Bone marrow (tissue), 2 donors: ENCODE measurements at regions not wholly inside any gene's neighbourhood (a gene's known extent, or its start where the extent isn't known, plus 50 kb on each side); places are given as distances from the start of the nearest gene placed in this dataset.

ENCODE experiments used
- DNase-seq, 2 donors: peaks; one replicate each; lab custom pipeline; 2025; lab: John Stamatoyannopoulos, UW

- no peak for DNase-seq
Observed at GRCh38 chr16:80489173-80489572, 51.6 kb upstream of the DYNLRB2 start.

- DNase-seq: no peak
Observed at GRCh38 chr16:80488167-80488566, 52.6 kb upstream of the DYNLRB2 start.

- no peak for DNase-seq
Observed at GRCh38 chr16:80480664-80481063, 60.1 kb upstream of the DYNLRB2 start.

- DNase-seq: no peak
Observed at GRCh38 chr16:80477838-80478237, 63.0 kb upstream of the DYNLRB2 start.

DNA sequence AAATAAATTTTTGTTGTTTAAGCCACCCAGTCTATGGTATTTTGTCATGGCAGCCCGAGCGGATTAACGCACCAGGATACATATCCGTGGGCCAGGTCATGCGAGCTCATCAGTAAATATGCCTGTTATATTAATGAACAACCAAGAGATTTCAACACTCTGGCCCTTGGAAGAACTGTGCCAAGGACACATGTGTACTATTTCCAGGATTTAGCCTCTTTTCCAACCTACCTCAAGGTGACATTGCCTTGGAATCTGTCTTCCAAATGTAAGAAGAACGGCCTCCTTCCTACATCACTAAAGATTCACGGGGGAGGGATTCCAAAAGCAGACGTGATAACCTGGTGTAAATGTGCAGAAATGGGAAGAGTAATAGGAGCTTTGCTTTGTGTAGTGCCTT is 72.8 kb upstream of the DYNLRB2 start:
- DNase-seq: no peak

GRCh38 chr16:80466024-80466987 is 74.5 kb upstream of the DYNLRB2 start:
- peak; percentile 1 to 28 for DNase-seq

DNA sequence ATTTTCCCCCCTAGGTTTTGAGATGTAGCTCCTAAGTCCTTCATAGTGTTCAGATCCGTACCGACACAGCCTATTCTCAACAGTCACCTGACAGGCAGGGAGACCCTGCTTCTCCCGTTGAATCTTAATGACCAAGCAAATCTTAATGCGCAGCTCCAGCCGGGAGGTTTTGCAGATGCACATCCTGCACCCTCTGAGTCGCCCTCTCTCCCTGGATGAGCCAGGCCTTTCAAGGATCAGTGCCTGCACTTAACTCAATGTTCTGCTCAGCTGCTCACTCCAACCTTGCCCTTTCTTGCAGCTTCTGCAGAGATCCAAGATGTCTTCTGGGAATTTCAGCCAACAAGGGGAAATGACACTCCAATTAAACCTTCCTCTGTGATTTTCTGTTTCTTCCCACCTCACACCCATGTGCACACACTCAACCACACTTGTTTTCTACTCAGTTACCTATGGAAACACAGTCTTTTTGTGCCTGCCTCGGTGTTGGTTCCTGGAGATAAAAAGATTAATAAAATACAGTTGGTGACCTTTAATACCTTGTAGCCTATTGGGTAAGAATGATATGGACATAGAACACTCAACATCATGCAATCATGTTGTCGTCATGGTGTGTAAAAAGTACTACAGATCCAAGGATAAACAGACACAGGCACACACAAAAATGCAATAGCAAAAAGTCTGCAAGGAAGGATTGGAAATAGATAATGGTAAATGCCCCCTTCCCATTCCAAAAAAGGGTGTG is 76.9 kb upstream of the DYNLRB2 start:
- no peak for DNase-seq

GRCh38 chr16:80463326-80463725 is 77.5 kb upstream of the DYNLRB2 start:
- DNase-seq: no peak

DNA sequence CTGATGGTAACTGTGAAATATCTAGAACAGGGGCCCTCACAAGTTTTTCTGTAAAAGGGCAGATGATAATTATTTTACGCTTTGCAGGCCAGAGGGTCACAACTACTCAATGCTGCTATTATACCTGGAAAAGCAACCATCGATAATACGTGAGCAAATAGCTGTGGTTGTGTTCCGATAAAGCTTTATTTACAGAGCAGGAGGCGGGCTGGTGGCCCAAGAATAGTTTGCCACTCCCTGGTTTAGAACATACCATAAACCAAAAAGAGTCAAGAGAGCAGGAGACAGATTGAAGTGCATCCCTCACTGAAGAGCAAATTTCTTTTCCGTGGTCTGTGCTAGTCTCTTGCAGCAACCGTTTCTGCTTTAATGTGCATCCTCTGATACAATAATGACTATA is 77.9 kb upstream of the DYNLRB2 start:
- DNase-seq: no peak

- DNase-seq: no peak
Observed at GRCh38 chr16:80460988-80461387, 79.8 kb upstream of the DYNLRB2 start.

DNA sequence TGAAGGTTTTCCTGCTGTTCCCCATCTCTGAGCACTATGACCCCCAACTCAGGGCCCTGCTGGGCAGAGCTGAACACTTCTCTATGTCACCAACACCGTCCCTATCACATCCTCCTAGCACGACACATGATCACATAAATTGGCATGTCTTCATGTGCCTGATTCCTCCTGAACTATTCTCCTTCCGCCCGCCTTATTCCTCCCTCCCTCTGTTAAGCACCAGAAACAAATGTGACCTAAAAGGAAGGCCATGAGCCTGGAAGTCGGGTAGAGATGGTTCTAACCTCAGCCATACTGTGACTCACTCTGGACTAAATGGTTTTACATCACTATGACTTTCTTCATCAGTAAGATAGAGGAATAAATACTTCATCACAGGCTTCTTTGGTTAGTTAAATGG is 80.8 kb upstream of the DYNLRB2 start:
- no peak for DNase-seq

DNA sequence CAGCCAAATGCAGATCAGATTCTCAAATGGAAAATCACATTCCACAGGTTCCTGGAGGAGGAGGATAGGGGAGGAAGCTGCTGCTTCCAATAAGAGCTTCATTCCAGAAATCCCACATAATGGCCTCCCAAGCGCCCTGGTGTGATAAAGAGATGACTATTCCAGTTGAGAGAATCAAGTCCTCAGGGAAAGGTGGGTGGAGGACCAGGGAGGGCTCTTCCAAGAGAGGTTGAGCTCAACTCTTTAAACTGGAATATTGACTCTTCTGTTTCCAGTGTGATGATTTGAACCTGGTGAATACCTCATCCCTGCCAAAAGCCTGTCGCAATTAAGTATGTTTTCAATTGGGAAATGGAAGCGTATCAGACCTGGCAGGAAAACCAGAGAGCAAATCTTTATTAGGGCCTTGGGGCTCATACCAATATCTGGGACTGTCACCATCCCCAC is 81.4 kb upstream of the DYNLRB2 start:
- DNase-seq: no peak

- no peak for DNase-seq
Observed at GRCh38 chr16:80457871-80458270, 82.9 kb upstream of the DYNLRB2 start.

GRCh38 chr16:80454802-80455201 is 86.0 kb upstream of the DYNLRB2 start:
- no peak for DNase-seq

GRCh38 chr16:80449392-80449791 is 91.4 kb upstream of the DYNLRB2 start:
- no peak for DNase-seq

- no peak for DNase-seq
Observed at GRCh38 chr16:80447241-80447640, 93.6 kb upstream of the DYNLRB2 start.

GRCh38 chr16:80442779-80443178 is 98.0 kb upstream of the DYNLRB2 start:
- no peak for DNase-seq

GRCh38 chr16:80441935-80442334 is 98.9 kb upstream of the DYNLRB2 start:
- DNase-seq: no peak

DNA sequence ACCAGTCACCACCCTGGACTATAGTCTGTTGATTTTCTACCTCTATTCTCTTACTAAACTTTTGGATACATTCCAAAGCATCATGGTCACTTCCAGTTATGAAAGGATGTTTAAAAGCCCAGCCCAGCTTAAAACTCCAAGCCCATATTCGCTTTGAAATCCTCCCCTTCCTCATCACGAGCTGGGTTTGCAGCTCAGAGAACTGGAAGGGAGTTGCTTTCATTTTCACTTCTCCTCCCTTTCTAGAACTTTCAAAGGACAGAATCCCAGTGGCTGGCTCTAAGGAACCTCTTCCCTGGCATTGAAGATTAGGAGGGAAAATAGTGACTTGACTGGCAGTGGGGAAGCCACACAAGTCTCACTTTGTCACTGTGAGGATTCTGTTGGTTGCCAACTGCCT is 100.1 kb upstream of the DYNLRB2 start:
- DNase-seq: no peak

DNA sequence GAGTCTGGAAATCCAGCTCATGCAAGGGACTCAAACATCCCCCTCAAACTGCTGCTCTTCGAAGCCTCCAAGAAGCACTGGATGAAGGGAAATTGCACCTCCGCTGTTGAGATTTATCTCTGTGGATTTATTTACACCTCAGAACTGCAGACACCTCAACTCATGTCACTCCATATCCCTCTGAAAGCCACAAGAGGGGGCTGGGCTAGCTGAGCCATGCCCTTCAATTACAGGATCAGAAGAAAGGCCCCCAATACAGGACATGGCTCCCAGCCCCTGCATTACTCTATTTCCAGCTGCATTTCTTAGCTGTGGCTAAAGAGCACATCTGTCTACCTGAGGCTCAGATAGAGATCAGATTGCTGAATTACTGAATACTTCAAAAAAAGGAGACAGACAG is 103.1 kb upstream of the DYNLRB2 start:
- no peak for DNase-seq

DNA sequence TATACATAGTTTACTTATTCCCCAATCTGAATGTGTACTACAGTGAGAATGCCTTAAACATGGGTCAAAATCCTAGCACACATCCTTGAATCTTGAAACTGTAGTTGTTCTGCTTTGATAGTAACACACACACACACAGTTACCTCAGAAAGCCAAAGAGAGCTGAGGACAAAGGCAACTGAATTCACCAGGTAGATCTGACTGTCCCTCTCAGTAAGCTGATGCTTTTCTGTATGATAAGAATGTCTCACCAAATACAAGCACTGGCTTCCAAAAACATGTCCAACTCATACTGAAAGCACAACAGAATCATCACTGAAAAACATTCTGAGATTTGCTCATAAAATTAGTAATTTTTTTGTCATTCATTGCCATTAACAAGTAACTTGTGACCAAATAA is 104.3 kb upstream of the DYNLRB2 start:
- DNase-seq: no peak

DNA sequence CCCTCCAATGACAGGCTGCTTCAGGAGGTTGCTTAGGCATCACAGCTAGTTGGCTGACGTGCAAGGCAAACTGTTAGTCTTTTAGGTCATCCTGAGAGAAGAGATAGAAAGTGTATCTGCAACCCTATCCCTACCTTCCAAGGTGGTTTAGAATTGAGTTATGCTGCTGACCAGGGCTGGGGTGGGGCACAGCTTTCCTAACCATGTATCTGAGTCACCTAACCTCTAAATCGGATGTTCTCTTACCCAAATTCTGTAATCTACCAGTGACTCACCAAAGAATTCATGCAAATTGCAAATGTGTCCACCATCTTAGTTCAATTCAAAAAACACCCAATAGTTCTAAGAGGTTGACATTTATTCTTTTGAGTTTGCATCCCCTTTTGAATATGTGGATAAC is 107.2 kb upstream of the DYNLRB2 start:
- DNase-seq: no peak

- DNase-seq: no peak
Observed at GRCh38 chr16:80427795-80428194, 113.0 kb upstream of the DYNLRB2 start.
